SK-N-SH (cell line): ENCODE measurements at regions not wholly inside any gene's neighbourhood (a gene's known extent, or its start where the extent isn't known, plus 50 kb on each side); places are given as distances from the start of the nearest gene placed in this dataset.
A peak's percentile ranks its signal among the peaks of the same experiment; 100 is the strongest.

ENCODE experiments used
- CTCF ChIA-PET: fragments of 300-600, 350-600 bp; formaldehyde crosslinking; extraction: SDS; loops from one replicate; lab custom pipeline; 2021; lab: Yijun Ruan, JAX
- POLR2A ChIA-PET: fragments of 350-600 bp; sonication (Branson Sonifier 250); formaldehyde crosslinking; extraction: SDS; loops from one replicate; lab custom pipeline; 2020; ENCODE audit warnings: antibody characterized with exemption, inconsistent platforms; lab: Yijun Ruan, JAX
- DNase-seq: peaks from one replicate; pipeline ENCODE4 v3.0.0; 2012
- H2AFZ ChIP-seq: fragments of 200-600 bp; sonication (generic); 2 replicates; pipeline ENCODE4 v1.8.1; 2016; ENCODE audit warnings: antibody characterized with exemption, mild to moderate bottlenecking, low read depth
- H3F3A ChIP-seq: fragments of 200-600 bp; sonication (generic); replicated peaks from 2 replicates; pipeline ENCODE3; 2016; ENCODE audit warnings: antibody characterized with exemption, mild to moderate bottlenecking; ENCODE audit not compliant: insufficient read depth
- H3K27ac ChIP-seq, 2 experiments: fragments of 200-500 bp in 1 of 2; fragments of 200-600 bp in 1 of 2; sonication (Bioruptor generic) in 1 of 2; sonication (generic), shearing (Covaris generic) in 1 of 2; 2 replicates each; pipeline versions ENCODE4 v1.5.1 to v1.6.1; 2014 to 2016; ENCODE audit warnings: low read depth in 2 of 2, inconsistent platforms in 1 of 2, low read length in 1 of 2, mild to moderate bottlenecking in 1 of 2, mixed read lengths in 1 of 2
- H3K27me3 ChIP-seq: fragments of 200-600 bp; sonication (generic), shearing (Covaris generic); 2 replicates; pipeline ENCODE4 v1.6.1; 2016; ENCODE audit warnings: mixed run types; ENCODE audit not compliant: insufficient read depth
- H3K36me3 ChIP-seq, 2 experiments: fragments of 200-500 bp in 1 of 2; fragments of 200-600 bp in 1 of 2; sonication (Bioruptor generic) in 1 of 2; sonication (generic) in 1 of 2; replicated peaks in 1 of 2; 2 replicates each; pipeline versions ENCODE3 to v1.5.1; 2014 to 2016; ENCODE audit warnings: low read length in 1 of 2, mild to moderate bottlenecking in 1 of 2; ENCODE audit not compliant: insufficient read depth in 2 of 2, control insufficient read depth in 1 of 2
- H3K4me1 ChIP-seq, 2 experiments: fragments of 200-500 bp in 1 of 2; fragments of 200-600 bp in 1 of 2; sonication (Bioruptor generic) in 1 of 2; sonication (generic), shearing (Covaris generic) in 1 of 2; 2 replicates each; pipeline versions ENCODE4 v1.5.1 to v1.6.1; 2014 to 2016; ENCODE audit warnings: low read depth in 1 of 2, low read length in 1 of 2, mixed run types in 1 of 2; ENCODE audit not compliant: insufficient read depth in 2 of 2, control insufficient read depth in 1 of 2
- H3K4me2 ChIP-seq: fragments of 200-600 bp; sonication (generic), shearing (Covaris generic); 2 replicates; pipeline ENCODE4 v1.6.1; 2017; ENCODE audit warnings: mixed run types
- H3K4me3 ChIP-seq, 2 experiments: fragments of 200-500 bp in 1 of 2; fragments of 200-600 bp in 1 of 2; sonication (Bioruptor generic) in 1 of 2; sonication (generic), shearing (Covaris generic) in 1 of 2; 2 replicates each; pipeline versions ENCODE4 v1.5.1 to v1.8.1; 2014 to 2016; ENCODE audit warnings: low read depth in 2 of 2, inconsistent platforms in 1 of 2, low read length in 1 of 2, mild to moderate bottlenecking in 1 of 2, mixed read lengths in 1 of 2, moderate library complexity in 1 of 2
- H3K79me2 ChIP-seq: fragments of 200-600 bp; sonication (generic); 2 replicates; pipeline ENCODE4 v1.8.1; 2017; ENCODE audit warnings: mild to moderate bottlenecking; ENCODE audit not compliant: insufficient read depth
- H3K9ac ChIP-seq: fragments of 200-600 bp; sonication (generic); 2 replicates; pipeline ENCODE4 v1.6.1; 2017; ENCODE audit warnings: mixed run types
- H3K9me2 ChIP-seq: fragments of 200-600 bp; sonication (generic); 2 replicates; pipeline ENCODE4 v1.6.1; 2017; ENCODE audit warnings: mixed run types
- H3K9me3 ChIP-seq: fragments of 200-600 bp; sonication (generic); 2 replicates; pipeline ENCODE4 v1.6.1; 2017; ENCODE audit warnings: mixed run types, mild to moderate bottlenecking, moderate library complexity
- H4K20me1 ChIP-seq: fragments of 200-600 bp; sonication (generic); 2 replicates; pipeline ENCODE4 v1.6.1; 2017; ENCODE audit warnings: mild to moderate bottlenecking, mixed run types; ENCODE audit not compliant: insufficient read depth
- CTCF ChIP-seq: fragments of 200-600 bp; sonication (generic); IDR thresholded peaks from 2 replicates; pipeline ENCODE4 v1.6.1; 2017; ENCODE audit warnings: antibody characterized with exemption, mild to moderate bottlenecking, moderate library complexity
- EP300 ChIP-seq, 2 experiments: IDR thresholded peaks; 2 replicates each; pipeline versions ENCODE4 v1.4.0 to v1.6.1; 2012; ENCODE audit warnings: borderline replicate concordance in 1 of 2, low read depth in 1 of 2, low read length in 1 of 2
- EZH2phosphoT487 ChIP-seq: fragments of 200-600 bp; sonication (generic); IDR thresholded peaks from 2 replicates; pipeline ENCODE4 v1.6.1; 2017; ENCODE audit warnings: low read depth, mixed run types, mild to moderate bottlenecking, antibody characterized with exemption, moderate library complexity, borderline replicate concordance
- FOSL2 ChIP-seq: IDR thresholded peaks from 2 replicates; pipeline ENCODE4 v1.4.0; 2012; ENCODE audit warnings: low read depth, mild to moderate bottlenecking, moderate library complexity, borderline replicate concordance
- FOXM1 ChIP-seq: IDR thresholded peaks from 2 replicates; pipeline ENCODE4 v1.4.0; 2012; ENCODE audit warnings: low read depth, mild to moderate bottlenecking
- GABPA ChIP-seq: IDR thresholded peaks from 2 replicates; pipeline ENCODE4 v1.4.0; 2012; ENCODE audit warnings: low read depth, mild to moderate bottlenecking
- MXI1 ChIP-seq: IDR thresholded peaks from 2 replicates; pipeline ENCODE4 v1.6.1; 2012; ENCODE audit warnings: mild to moderate bottlenecking, low read depth, low read length, improper control_type of control experiment
- NFIC ChIP-seq: IDR thresholded peaks from 2 replicates; pipeline ENCODE4 v1.4.0; 2012; ENCODE audit warnings: borderline replicate concordance
- POLR2AphosphoS5 ChIP-seq: IDR thresholded peaks from 2 replicates; pipeline ENCODE4 v1.6.1; 2012; ENCODE audit warnings: low read depth, low read length
- RAD21 ChIP-seq: IDR thresholded peaks from 2 replicates; pipeline ENCODE4 v1.6.1; 2012; ENCODE audit warnings: mild to moderate bottlenecking, low read length
- RCOR1 ChIP-seq: fragments of 150-350 bp; IDR thresholded peaks from 2 replicates; pipeline ENCODE4 v1.6.1; 2017; ENCODE audit warnings: antibody characterized with exemption, low read length
- RFX5 ChIP-seq: IDR thresholded peaks from 2 replicates; pipeline ENCODE4 v1.6.1; 2012; ENCODE audit warnings: mild to moderate bottlenecking, improper control_type of control experiment, low read length
- RXRA ChIP-seq: IDR thresholded peaks from 2 replicates; pipeline ENCODE4 v1.4.0; 2012; ENCODE audit warnings: low read depth, mild to moderate bottlenecking, borderline replicate concordance
- SMC3 ChIP-seq: IDR thresholded peaks from 2 replicates; pipeline ENCODE4 v1.6.1; 2012; ENCODE audit warnings: low read depth, low read length, improper control_type of control experiment
- TAF1 ChIP-seq: IDR thresholded peaks from 2 replicates; pipeline ENCODE4 v1.6.1; 2012; ENCODE audit warnings: low read depth, mild to moderate bottlenecking, low read length, moderate library complexity, borderline replicate concordance
- TCF12 ChIP-seq: IDR thresholded peaks from 2 replicates; pipeline ENCODE4 v1.4.0; 2012
- USF2 ChIP-seq: fragments of 150-350 bp; IDR thresholded peaks from 2 replicates; pipeline ENCODE4 v1.6.1; 2017; ENCODE audit warnings: antibody characterized with exemption, low read length, low read depth, borderline replicate concordance
- ZBTB33 ChIP-seq: IDR thresholded peaks from 2 replicates; pipeline ENCODE4 v1.4.0; 2012; ENCODE audit warnings: low read depth, borderline replicate concordance
- WGBS: methylation state at CpG from one replicate; pipeline ENCODE4 v1.1.6; 2017; ENCODE audit warnings: low lambda C conversion rate; 5-methylcytosine and 5-hydroxymethylcytosine counted together

- Histone ChIP-seq H4K20me1 (no peaks in the 10 kb centered on the region), H3K9me2 (no peaks in the 10 kb centered on the region), H3K4me3 (no peak overlapping the region), H3K9me3 (no peaks in the 10 kb centered on the region), H2AFZ (no peak overlapping the region), H3K4me2 (no peak overlapping the region), H3K27me3 (no peaks in the 10 kb centered on the region), H3K27ac (peak overlapping the region in 1 of 2 experiments; percentile 60; a peak in 2 of 4 replicates), H3K4me1 (peaks cover 0 to 33% of the 10 kb centered on the region in 2 experiments; a peak in 1 of 4 replicates), H3F3A (no peaks in the 10 kb centered on the region), H3K9ac (no peak overlapping the region), H3K79me2 (no peaks in the 10 kb centered on the region), H3K36me3 (no peaks in the 10 kb centered on the region)
- TF ChIP-seq ZBTB33: no peak
- TF ChIP-seq EZH2phosphoT487: no peak
- no peak for TF ChIP-seq TCF12
- no peak for TF ChIP-seq USF2
- no peak for TF ChIP-seq RCOR1
- no peak for TF ChIP-seq GABPA
- TF ChIP-seq RAD21: no peak
- TF ChIP-seq RFX5: no peak
- no peak for TF ChIP-seq FOSL2
- TF ChIP-seq NFIC: no peak
- no peak for DNase-seq
- ChIA-PET POLR2A (no interaction called here), CTCF (interaction anchor here (0.7 to 1.4 kb wide), 3 partner anchors 11 to 213 kb away, joined by 3 to 8 read pairs (median 3); no protein-coding TSS in a partner anchor)
- 42% methylated on average over 9 of the region's 9 CpGs for WGBS
Measured at GRCh38 chr1:30324251-30325084, 398.9 kb downstream of the MATN1 start.

GRCh38 chr1:30323841-30324240 is 399.5 kb downstream of the MATN1 start:
- no peaks in the 10 kb centered on the region for H3K36me3 ChIP-seq
- CTCF ChIA-PET: interaction anchor here (0.7 to 1.4 kb wide), 3 partner anchors 12 to 212 kb away, joined by 3 to 8 read pairs (median 3); no protein-coding TSS in a partner anchor
- H3K4me1 ChIP-seq: peaks cover 0 to 35% of the 10 kb centered on the region in 2 experiments; a peak in 1 of 4 replicates
- H2AFZ ChIP-seq: no peak overlapping the region
- WGBS: 0% methylated on average over 1 of the region's 5 CpGs
- H3K9me3 ChIP-seq: no peaks in the 10 kb centered on the region
- no peaks in the 10 kb centered on the region for H3K9me2 ChIP-seq
- H3K4me3 ChIP-seq: no peak overlapping the region
- H3K27me3 ChIP-seq: no peaks in the 10 kb centered on the region
- H3K9ac ChIP-seq: no peak overlapping the region
- H3K79me2 ChIP-seq: no peaks in the 10 kb centered on the region
- DNase-seq: peak; percentile 68
- no peaks in the 10 kb centered on the region for H3F3A ChIP-seq
- POLR2A ChIA-PET: no interaction called here
- no peak overlapping the region for H3K4me2 ChIP-seq
- peak overlapping the region in 1 of 2 experiments; percentile 60; a peak in 2 of 4 replicates for H3K27ac ChIP-seq
- no peaks in the 10 kb centered on the region for H4K20me1 ChIP-seq
- no peak for TF ChIP-seq GABPA
- peak in 1 of 2 experiments; percentile 35; a peak in 1 of 4 replicates for TF ChIP-seq EP300 (IDR thresholded peaks at IDR 0.05; ENCODE audit: borderline replicate concordance in 1 of 2, low read depth in 1 of 2, low read length in 1 of 2)
- TF ChIP-seq SMC3: no peak
- no peak for TF ChIP-seq POLR2AphosphoS5
- TF ChIP-seq RCOR1: 0 out of 2 replicates have a peak, but pooled peaks have one; percentile 6
- peak; percentile 12; the same call in 1 of the 2 replicates for TF ChIP-seq RAD21
- no peak for TF ChIP-seq FOSL2
- TF ChIP-seq TAF1: no peak
- no peak for TF ChIP-seq RXRA
- TF ChIP-seq ZBTB33: no peak
- TF ChIP-seq FOXM1: no peak
- no peak for TF ChIP-seq CTCF
- no peak for TF ChIP-seq MXI1
